ENCODE measurements at regions not wholly inside any gene's neighbourhood (a gene's known extent, or its start where the extent isn't known, plus 50 kb on each side); places are given as distances from the start of the nearest gene placed in this dataset.

DNA sequence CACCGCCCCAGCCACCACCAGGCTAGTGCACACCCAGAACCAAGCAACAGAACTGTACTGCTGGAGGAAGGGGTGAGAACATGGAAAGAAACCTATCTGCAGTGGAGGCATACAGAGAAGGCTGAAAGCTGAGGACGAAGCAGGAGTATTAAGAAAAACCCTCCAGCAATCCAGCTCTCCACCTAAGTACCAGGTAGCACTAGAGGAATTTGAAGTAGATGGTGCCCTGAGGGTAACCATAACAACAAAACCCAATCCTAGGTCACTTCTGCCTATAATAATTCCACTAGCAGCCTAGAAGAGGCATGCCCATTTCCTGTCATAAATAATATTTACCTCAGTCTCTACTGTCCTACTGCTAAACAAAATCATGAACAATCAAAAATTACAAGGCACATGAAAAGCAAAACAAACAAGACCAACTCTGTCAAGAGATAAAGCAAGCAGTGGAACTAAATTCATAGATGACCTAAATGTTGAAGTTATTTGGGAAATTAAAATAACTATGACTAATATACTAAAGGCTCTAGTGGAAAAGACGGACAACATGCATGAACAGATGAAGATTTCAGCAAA is 51.1 kb downstream of the HYCC1 start:
- DNase-seq (ENCODE audit: low read depth in 2 of 2, low spot score in 1 of 2): no peak

DNA sequence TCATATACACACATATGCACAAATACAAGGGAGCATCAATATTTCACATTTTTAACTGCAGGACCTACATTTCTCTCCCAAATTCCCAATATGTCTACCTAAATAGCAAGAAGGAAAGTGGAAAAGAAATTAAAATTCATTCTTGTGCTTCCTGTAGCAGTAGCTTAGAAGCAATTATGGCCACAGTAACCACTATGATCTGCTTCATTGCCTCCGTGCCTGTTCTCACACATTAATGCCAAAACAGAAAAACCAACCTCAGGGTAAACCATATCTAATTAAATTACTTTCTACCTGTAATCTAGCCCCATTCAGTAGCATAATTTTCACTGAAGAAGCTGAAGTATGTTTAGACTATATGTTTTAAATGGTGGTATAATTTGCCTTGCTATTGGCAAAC is 55.2 kb downstream of the HYCC1 start:
- DNase-seq (ENCODE audit: low read depth in 2 of 2, low spot score in 1 of 2): no peak

- no peak for DNase-seq (ENCODE audit: low read depth in 2 of 2, low spot score in 1 of 2)
Measured at GRCh38 chr7:22954251-22954650, 59.7 kb downstream of the HYCC1 start.

DNA sequence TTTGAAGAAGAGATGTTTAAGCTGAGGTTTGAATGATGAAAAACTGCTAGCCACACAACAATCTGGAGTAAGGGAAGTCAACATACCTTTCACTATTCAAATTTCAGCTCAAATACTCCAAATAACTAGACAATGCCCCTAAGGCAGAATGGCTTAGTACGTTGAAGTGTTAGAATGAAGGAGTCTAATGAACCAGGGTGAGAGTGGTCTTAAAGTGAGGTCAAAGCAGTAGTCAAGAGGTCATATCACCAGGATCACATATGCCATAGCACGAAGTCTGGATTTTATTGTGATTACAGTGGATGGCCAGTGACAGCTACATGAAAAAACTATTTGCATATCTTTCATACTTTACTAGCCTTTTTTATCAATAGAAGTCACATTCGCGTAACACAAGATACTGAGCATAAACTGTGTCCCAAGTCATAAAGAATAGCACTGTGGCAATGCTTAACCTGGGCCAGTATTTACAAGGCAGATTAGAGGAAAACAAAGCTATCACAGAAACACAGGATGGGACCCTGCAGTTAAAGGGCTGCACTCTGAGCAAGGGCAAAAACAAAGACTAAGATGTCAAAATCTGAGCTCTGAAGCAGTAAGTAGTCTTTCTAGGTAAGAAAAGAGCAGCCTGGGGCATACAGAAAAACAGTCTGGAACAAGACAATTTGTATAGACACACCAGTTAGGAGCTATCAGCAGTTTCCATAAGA is 61.5 kb downstream of the HYCC1 start:
- DNase-seq (ENCODE audit: low read depth in 2 of 2, low spot score in 1 of 2): no peak

- DNase-seq (ENCODE audit: low read depth in 2 of 2, low spot score in 1 of 2): no peak
Measured at GRCh38 chr7:22949944-22950343, 64.0 kb downstream of the HYCC1 start.

DNA sequence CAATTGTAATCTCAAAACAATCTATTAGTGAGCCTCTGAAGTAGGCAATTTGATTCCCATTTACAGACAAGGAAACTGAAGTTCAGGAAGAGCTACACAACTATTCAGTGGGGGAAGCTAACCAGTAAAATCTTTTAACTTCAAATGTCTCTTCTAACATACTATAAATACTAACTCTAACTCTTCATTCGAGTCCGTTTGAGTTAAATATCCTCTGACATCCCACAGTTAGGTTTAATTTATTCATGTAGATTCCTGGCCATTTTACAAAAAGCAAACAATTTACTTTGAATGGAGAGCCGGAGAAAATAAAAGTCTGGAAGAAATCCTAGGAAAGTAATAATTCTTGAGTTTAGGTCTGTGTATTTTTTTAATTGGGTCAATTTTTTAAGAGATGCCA is 64.7 kb downstream of the HYCC1 start:
- DNase-seq (ENCODE audit: low read depth in 2 of 2, low spot score in 1 of 2): no peak

DNA sequence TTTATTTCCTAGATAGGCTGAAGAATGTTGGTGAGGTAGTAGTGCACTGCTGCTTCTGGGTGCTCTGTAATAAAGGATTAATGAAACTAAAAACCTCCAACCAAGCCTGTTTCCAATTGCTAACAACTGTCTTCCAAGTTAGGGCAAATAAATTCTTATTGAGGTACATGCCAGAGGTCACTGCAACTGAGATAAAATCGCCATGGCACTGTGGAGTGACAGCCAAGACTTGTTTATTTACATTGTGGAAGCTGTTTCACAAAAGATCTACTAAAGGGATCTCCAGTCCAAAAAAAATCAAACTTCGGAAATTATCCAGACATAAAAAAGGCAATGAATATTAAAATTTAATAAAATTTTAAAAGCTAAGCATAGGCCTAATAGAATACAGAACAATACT is 65.2 kb downstream of the HYCC1 start:
- DNase-seq (ENCODE audit: low read depth in 2 of 2, low spot score in 1 of 2): no peak

DNA sequence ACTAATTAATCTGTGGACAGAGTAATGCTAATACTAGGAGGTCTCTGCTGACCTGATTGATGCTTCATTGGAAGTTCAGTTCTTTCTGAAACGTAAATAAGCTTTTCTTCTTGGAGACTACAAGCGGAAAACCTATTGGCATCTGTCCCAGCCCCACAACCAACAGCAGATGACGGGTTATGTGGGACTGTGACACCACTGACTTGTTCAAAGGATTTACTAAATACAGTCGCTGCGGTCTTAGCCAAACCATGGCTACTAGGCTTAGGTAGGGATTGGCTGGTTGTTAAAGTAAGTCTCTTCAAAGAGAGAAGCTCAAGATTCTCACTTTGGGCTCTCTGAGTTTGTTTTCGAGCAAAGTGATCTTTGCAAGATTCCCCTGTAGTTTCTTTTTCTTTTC is 68.3 kb downstream of the HYCC1 start:
- DNase-seq (ENCODE audit: low read depth in 2 of 2, low spot score in 1 of 2): no peak

- no peak for DNase-seq (ENCODE audit: low read depth in 2 of 2, low spot score in 1 of 2)
Measured at GRCh38 chr7:22944510-22944909, 69.4 kb downstream of the HYCC1 start.

DNA sequence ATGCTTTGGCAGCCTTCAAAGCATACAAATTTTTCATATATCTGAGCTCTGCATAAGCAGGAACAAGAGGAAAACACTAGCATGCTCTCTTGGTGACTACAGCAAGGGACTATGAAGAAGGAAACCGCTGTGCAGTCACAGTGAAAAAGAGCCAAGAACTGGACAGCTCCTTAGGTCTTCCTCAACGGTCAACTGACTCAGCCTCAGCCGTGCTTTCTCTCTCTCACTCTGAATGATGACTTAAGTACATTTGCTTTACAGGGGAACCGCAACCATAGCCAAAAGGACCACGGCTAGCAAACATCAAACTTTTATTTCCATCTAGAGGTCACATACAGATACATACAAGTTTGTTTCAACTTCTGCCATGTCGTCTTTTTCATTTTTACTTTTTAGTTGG is 69.9 kb downstream of the HYCC1 start:
- no peak for DNase-seq (ENCODE audit: low read depth in 2 of 2, low spot score in 1 of 2)

GRCh38 chr7:22942191-22942590 is 71.7 kb downstream of the HYCC1 start:
- DNase-seq (ENCODE audit: low read depth in 2 of 2, low spot score in 1 of 2): no peak

DNA sequence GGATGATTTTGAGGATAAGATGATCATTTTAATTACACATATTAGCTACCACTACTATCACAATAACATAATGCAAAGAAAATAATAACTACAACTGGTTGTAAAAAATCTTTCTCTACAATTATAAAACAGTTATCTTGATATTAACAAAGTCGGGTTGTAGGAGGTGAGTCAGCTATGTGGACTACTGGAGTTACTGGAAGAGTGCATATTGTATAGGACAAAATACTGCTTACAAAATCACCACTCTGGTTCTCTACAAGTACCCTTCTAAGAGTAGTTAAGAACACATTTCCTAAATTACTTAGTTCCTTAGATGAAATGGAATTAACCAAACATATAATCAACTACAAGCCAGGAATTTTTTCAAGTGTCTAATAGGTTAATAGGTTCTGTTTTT is 74.1 kb downstream of the HYCC1 start:
- no peak for DNase-seq (ENCODE audit: low read depth in 2 of 2, low spot score in 1 of 2)

DNA sequence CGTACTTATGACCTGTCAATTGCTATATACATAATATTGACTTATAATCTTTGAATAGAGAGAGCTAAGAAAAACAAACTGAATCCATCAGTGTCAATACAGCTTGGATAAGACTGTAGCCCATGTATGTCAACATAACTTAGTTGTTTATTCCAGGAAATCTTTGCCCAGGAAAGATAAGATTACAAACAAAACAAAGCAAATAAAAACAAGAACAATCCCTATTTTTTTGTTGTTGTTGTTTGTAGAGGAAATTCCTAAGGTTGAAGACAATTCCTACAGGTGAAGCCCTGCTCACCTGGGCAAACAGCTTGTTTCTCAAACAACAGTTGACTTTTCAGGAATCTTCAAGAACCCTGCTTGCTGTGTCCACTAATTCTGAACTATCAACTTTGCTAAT is 76.0 kb downstream of the HYCC1 start:
- DNase-seq (ENCODE audit: low read depth in 2 of 2, low spot score in 1 of 2): no peak

GRCh38 chr7:22936246-22936645 is 77.7 kb downstream of the HYCC1 start:
- DNase-seq (ENCODE audit: low read depth in 2 of 2, low spot score in 1 of 2): no peak

DNA sequence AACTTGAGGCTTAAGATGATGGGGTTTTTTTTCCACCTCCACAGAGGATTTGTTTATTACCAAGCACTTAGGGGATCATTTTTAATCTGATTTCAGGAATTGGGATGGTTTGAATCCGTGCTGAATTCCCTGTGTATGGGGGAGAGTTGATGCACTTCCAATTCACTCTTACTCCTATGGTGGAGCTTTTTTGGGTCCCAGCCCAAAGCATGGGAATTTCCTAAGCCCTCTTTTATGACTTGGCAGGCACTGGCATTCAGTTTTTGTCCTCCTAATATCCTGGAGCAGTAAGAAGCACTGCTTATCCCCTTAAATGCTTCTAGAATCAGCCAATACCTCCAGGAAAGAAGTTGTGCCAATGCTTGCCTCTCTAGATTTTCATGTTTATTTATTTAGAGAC is 78.7 kb downstream of the HYCC1 start:
- DNase-seq (ENCODE audit: low read depth in 2 of 2, low spot score in 1 of 2): no peak

DNA sequence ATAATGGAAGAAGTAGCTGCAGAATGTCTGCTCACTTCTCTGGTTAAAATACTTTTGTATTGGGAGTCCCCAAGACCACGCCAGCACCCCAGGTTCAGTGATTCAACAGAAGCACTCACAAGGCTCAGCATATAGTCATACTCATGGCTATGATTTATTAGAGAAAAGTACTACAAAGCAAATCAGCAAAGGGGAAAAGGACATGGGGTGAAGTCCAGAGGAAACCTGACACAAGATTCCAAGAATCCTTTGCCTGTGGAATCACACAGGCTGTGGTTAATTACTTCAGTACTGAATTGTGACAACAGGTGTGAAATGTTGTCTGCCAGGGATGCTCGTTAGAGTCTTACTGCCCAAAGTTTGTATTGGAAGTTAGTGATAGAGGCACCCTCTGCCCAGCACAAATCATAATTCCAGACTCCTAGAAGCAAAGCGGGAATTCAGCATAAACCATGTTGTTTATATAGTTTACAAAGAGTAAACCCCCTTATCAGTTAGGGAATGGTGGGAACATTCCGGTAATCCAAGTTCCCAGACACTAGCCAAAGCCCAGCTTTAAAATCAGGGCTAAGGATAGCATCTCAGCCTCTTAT is 79.4 kb downstream of the HYCC1 start:
- no peak for DNase-seq (ENCODE audit: low read depth in 2 of 2, low spot score in 1 of 2)

- DNase-seq (ENCODE audit: low read depth in 2 of 2, low spot score in 1 of 2): no peak
Measured at GRCh38 chr7:22934023-22934422, 79.9 kb downstream of the HYCC1 start.

DNA sequence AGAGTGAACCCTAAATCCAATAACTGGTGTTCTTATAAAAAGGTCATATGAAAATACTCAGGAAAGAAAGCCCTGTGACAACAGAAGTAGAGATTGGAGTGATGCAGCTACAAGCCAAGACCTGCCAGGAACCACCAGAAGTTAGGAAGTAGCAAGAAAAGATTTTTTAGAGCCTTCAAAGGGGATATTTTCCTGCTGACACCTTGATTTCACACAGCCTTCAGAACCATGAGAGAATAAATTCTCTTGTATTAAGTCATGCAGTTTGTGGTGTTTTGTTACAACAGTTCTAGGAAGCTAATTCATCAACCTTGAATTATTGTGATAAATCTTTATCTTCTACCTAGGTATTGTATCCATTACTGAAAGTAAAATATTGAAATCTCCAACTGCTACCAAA is 81.0 kb downstream of the HYCC1 start:
- DNase-seq (ENCODE audit: low read depth in 2 of 2, low spot score in 1 of 2): no peak

DNA sequence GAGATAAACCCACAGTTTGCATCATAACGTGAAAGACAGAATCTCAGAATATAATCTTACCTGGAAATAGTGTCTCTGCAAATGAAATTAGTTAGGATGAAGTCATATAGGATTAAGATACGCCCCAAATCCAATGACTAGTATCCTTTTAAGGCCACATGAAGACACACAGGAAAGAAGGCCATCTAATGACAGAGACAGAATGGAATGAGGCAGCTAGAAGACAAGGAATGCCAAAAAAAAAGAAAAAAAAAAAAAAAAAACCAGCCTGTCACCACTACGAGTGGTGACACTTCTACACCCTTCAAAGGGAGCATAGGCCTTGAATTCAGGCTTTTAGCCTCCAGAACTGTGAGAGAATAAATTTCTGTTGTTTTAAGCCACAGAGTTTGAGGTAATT is 82.9 kb downstream of the HYCC1 start:
- no peak for DNase-seq (ENCODE audit: low read depth in 2 of 2, low spot score in 1 of 2)

DNA sequence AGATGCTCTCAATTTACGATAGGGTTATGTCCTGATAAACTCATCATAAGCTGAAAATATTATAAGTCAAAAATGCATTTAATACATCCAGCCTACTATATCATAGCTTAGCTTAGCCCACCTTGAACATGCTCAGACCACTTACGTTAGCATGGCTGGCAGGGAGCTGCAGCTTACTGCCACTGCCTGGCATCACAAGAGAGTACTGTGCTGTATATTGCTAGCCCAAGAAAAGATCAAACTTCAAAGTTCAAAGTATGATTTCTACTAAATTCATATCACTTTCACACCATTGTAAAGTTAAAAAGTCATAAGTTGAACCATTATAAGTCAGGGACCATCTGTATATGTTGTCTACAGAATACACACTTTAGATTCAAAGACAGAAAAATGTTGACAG is 91.6 kb downstream of the HYCC1 start:
- no peak for DNase-seq (ENCODE audit: low read depth in 2 of 2, low spot score in 1 of 2)

- no peak for DNase-seq (ENCODE audit: low read depth in 2 of 2, low spot score in 1 of 2)
Measured at GRCh38 chr7:22921386-22922086, 92.4 kb downstream of the HYCC1 start.

DNA sequence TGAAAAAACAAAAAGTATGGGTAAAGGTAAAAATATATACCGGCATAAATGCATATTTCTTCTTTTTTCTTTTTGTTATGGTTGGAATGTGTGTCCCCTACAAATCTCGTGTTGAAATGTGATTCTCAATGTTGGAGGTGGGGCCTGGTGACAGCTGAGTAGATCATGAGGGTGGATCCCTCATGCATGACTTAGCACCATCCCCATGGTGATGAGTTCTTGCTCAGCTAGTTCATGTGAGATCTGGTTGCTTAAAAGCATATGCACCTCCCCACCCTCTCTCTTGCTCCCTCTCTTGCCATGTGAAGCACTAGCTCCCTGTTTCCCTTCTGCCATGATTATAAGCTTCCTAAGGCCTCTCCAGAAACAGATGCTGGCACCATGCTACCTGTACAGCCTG is 93.3 kb downstream of the HYCC1 start:
- DNase-seq (ENCODE audit: low read depth in 2 of 2, low spot score in 1 of 2): no peak
